IPS DF 6.9 (cell line): ENCODE measurements at regions not wholly inside any gene's neighbourhood (a gene's known extent, or its start where the extent isn't known, plus 50 kb on each side); places are given as distances from the start of the nearest gene placed in this dataset.

ENCODE experiments used
- DNase-seq: peaks from one replicate; pipeline ENCODE4 v3.0.0-alpha.2; 2013; ENCODE audit warnings: low read depth, low spot score
- H3K27ac ChIP-seq: one replicate; pipeline ENCODE4 v1.5.1; 2013; ENCODE audit warnings: low read length, control low read depth
- H3K27me3 ChIP-seq: 2 replicates; pipeline ENCODE4 v1.6.1; 2013; ENCODE audit warnings: mild to moderate bottlenecking, low read length; ENCODE audit not compliant: control insufficient read depth, insufficient read depth
- H3K36me3 ChIP-seq: 2 replicates; pipeline ENCODE4 v1.6.1; 2013; ENCODE audit warnings: low read length; ENCODE audit not compliant: control insufficient read depth, insufficient read depth
- H3K4me1 ChIP-seq: 2 replicates; pipeline ENCODE4 v1.6.1; 2013; ENCODE audit warnings: low read length; ENCODE audit not compliant: control insufficient read depth, insufficient read depth
- H3K4me3 ChIP-seq: 2 replicates; pipeline ENCODE4 v1.5.1; 2013; ENCODE audit warnings: mild to moderate bottlenecking, low read length
- H3K9me3 ChIP-seq: 2 replicates; pipeline ENCODE4 v1.6.1; 2013; ENCODE audit warnings: low read length, inconsistent platforms; ENCODE audit not compliant: control insufficient read depth, insufficient read depth
- WGBS: extraction: QIAGEN DNeasy Blood & Tissue Kit; methylation state at CpG from one replicate; pipeline ENCODE4 v1.1.7; 2013; ENCODE audit warnings: mixed read lengths, missing lambda C conversion rate; ENCODE audit not compliant: insufficient read length, insufficient coverage; 5-methylcytosine and 5-hydroxymethylcytosine counted together

DNA sequence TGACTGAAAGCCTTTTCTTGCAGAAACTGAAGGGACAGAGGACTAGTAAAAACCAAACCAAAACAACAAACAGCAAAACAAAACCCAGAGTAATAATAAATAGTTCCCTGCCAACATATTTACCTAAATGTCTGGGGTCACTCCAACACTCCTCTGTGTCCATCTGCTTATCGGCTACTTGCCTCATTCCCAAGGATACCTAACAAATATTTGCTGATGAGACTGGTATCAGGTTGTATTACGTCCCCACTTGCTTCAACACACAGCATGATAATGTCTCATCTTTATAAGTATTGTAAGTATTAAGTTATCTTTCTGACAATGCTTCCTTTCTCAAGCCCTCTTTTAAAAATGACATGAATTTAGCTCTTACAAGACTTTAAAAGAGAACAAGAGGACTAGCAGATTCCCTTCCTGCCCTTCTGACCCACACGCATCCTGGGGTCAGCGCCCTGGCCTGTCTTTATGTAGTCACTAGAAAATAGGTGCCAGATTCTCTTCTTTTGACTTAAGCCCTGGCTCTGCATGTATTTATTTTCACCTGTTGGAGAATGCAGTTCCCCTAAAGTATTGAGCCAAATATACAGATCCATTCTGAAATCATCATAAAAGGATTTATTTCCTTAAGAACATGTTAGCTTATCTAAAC lies 110.2 kb downstream of the SEM1 start:
- H3K4me1 ChIP-seq: no peaks in the 10 kb centered on the region; the same call in 1 of the 2 replicates
- no peaks in the 10 kb centered on the region for H3K36me3 ChIP-seq
- no peaks in the 10 kb centered on the region for H3K27me3 ChIP-seq
- WGBS: no CpG with 5 or more reads among the region's 4 CpGs
- H3K4me3 ChIP-seq: no peak overlapping the region
- no peaks in the 10 kb centered on the region for H3K9me3 ChIP-seq
- H3K27ac ChIP-seq: no peak overlapping the region
- no peak for DNase-seq

DNA sequence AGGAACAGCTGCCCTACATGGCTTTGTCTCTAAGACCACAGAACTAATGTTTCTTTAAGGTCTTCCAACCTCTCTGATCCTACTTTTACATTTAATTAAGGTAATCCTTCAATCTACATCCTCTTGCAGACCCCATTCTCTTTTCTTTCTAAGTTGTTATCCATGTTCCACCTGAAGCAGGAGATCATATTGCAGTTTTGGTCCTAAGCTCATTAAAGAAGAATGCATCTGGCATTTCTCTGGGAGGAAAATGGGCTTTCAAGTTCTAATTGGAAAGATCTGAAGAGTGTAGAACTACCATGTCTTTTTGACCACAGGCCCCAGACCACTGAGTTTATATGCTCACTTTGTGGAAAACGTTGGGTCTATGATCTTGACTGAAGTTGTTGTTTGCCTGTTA lies 111.2 kb downstream of the SEM1 start:
- no peaks in the 10 kb centered on the region for H3K36me3 ChIP-seq
- no peaks in the 10 kb centered on the region for H3K9me3 ChIP-seq
- no CpG with 5 or more reads among the region's 1 CpG for WGBS
- no peak for DNase-seq
- no peaks in the 10 kb centered on the region for H3K27me3 ChIP-seq
- H3K4me3 ChIP-seq: no peak overlapping the region
- no peak overlapping the region for H3K27ac ChIP-seq
- H3K4me1 ChIP-seq: no peaks in the 10 kb centered on the region; the same call in 1 of the 2 replicates

DNA sequence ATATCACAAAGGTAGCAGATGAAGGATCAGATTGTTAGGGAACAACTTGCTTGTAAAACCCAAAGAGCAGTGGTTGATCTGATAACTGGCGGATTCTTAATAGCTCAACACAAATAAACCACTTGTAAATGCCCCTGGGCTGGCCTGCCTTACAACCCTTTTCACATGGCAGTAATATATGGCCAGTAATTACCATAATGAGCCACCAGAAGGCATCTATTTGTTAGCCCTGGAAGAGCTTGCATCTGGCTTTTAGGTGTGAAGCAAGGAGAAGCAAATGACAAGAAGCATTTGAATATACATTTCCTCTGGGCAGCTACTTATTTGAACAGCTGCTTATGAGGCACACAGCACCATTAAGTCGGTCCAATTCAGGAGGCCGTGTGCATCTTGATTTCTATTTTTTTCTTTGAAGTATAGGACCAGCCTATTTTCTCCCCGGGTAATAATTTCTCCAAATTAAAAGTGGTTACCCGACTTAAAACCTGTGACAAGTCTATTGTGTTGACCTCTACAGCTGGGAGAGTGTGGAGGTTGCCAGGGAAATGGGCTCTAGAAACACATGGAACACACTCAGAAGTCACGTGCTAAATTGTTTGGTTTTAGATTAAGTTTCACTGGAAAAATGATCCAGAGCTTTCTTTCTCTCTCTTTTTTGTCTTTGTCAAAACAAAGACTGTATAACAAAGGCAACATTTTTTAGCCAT lies 113.4 kb downstream of the SEM1 start:
- no CpG with 5 or more reads among the region's 6 CpGs for WGBS
- Histone ChIP-seq H3K27ac (no peak overlapping the region), H3K4me3 (no peak overlapping the region), H3K27me3 (no peaks in the 10 kb centered on the region), H3K36me3 (no peaks in the 10 kb centered on the region), H3K9me3 (no peaks in the 10 kb centered on the region), H3K4me1 (no peaks in the 10 kb centered on the region; the same call in 1 of the 2 replicates)
- DNase-seq: no peak

GRCh38 chr7:96591900-96592676 lies 117.6 kb downstream of the SEM1 start:
- Histone ChIP-seq H3K4me3 (no peak overlapping the region), H3K27me3 (no peaks in the 10 kb centered on the region), H3K36me3 (no peaks in the 10 kb centered on the region), H3K9me3 (no peaks in the 10 kb centered on the region), H3K4me1 (peaks cover 5% of the 10 kb centered on the region; the same call in 1 of the 2 replicates), H3K27ac (no peak overlapping the region)
- no peak for DNase-seq
- WGBS: no CpG with 5 or more reads among the region's 15 CpGs

DNA sequence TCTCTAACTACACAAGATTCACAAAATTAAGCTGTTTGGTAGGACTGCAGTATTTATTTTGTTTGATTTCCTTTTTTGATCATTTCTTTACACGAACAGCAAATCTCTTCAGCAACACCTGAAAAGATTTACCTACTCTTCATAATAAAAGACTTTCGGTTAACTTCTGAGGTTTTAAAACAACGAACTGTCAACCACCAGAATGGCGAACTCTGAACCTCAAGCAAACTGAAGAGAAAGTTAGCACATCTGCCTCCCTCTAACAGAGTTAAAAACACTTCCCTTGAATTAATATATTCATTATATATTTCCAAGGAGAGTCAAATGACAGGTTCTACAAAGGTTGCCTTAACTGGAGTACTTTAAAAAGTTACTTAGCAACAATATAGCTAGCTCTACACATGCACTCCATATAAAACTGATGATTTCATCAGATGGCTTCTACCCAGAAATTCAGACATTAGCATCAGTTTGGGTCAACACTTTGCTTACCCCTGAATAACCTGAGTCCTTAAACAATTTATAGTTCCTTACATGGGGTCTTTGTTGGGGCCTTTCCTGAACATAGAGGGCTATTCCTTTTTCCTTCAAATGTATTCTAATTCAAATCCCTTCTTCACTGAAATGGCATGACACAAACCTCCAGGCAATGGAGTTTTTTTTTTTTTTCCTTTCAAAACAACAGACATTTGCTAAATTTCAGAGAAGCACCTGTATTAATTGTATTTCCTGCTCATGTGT lies 118.3 kb downstream of the SEM1 start:
- H3K27ac ChIP-seq: no peak overlapping the region
- no peak for DNase-seq
- no CpG with 5 or more reads among the region's 4 CpGs for WGBS
- H3K36me3 ChIP-seq: no peaks in the 10 kb centered on the region
- peaks cover 5% of the 10 kb centered on the region; the same call in 1 of the 2 replicates for H3K4me1 ChIP-seq
- H3K4me3 ChIP-seq: no peak overlapping the region
- H3K9me3 ChIP-seq: no peaks in the 10 kb centered on the region
- no peaks in the 10 kb centered on the region for H3K27me3 ChIP-seq

DNA sequence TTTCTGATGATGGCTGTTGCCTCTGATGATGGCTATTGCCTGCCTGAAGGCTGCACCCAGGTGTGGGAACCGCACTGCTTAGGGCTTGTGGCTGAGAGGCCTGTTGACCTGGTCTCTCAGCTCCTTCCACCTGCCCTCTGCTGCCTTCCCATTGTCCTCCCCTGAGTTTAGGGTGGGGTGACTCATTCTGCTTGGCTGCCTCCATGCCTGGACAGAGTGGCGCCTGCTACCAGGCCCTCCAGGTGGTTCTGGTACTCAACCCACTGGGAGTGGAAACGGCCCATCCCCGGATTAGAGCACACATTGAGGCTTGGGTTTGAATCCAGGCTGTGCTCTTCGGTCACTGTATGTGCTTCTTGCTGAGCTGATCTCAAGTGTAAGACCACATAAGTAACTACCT lies 120.6 kb downstream of the SEM1 start:
- WGBS: no CpG with 5 or more reads among the region's 5 CpGs

DNA sequence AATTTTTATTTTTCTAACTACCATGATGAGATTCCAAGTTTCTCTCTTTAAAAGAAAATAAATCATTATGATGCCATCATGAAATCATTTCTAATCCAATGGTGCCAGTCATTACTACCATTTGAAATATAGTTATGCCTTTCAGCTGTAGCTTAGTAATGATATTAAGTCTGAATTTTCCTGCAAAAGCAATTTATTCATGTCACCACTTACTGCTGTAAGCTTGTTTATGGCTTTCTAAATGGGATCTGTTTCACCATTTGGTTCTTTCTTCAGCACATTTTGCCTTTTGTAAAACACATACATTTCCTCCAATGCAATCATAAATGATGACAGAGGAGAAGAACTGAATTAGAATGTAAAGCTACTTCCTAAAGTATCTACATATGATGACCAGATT lies 130.5 kb downstream of the SEM1 start:
- Histone ChIP-seq H3K4me1 (no peaks in the 10 kb centered on the region), H3K27me3 (no peaks in the 10 kb centered on the region), H3K9me3 (no peaks in the 10 kb centered on the region), H3K36me3 (no peaks in the 10 kb centered on the region), H3K27ac (no peak overlapping the region), H3K4me3 (no peak overlapping the region)
- DNase-seq: no peak

More for the DNA sequence above, 120.6 kb downstream of the SEM1 start:
- no peaks in the 10 kb centered on the region for H3K27me3 ChIP-seq
- no peaks in the 10 kb centered on the region for H3K9me3 ChIP-seq
- H3K36me3 ChIP-seq: no peaks in the 10 kb centered on the region
- no peak overlapping the region for H3K4me3 ChIP-seq
- DNase-seq: no peak
- peaks cover 5% of the 10 kb centered on the region; the same call in 1 of the 2 replicates for H3K4me1 ChIP-seq
- H3K27ac ChIP-seq: no peak overlapping the region

GRCh38 chr7:96578606-96579005 lies 131.0 kb downstream of the SEM1 start:
- Histone ChIP-seq H3K27me3 (no peaks in the 10 kb centered on the region), H3K36me3 (no peaks in the 10 kb centered on the region), H3K4me1 (no peaks in the 10 kb centered on the region), H3K9me3 (no peaks in the 10 kb centered on the region), H3K4me3 (no peak overlapping the region), H3K27ac (no peak overlapping the region)
- no peak for DNase-seq

GRCh38 chr7:96563409-96563808 lies 146.2 kb downstream of the SEM1 start:
- DNase-seq: no peak
- H3K36me3 ChIP-seq: no peaks in the 10 kb centered on the region
- H3K9me3 ChIP-seq: no peaks in the 10 kb centered on the region
- no CpG with 5 or more reads among the region's 3 CpGs for WGBS
- no peaks in the 10 kb centered on the region for H3K27me3 ChIP-seq
- no peaks in the 10 kb centered on the region for H3K4me1 ChIP-seq
- H3K27ac ChIP-seq: no peak overlapping the region
- no peak overlapping the region for H3K4me3 ChIP-seq

DNA sequence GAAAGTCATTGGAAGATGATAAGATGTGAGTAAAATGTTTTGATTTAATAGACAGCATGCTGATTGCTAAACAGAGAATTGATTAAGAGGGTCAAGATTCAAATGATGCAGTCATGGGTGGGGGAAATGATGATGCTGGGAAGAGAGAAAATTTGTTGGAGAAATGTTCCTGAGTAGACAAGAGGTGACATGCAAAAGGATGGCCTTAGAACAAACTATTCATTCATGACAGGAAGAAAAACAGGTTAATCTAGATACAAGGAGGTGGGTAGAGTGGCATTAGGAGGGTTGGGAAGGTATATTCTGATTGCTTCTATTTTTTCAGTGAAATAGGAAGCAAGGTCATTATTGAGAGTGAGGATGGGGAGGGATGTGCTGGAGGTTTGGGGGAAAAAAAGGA lies 146.7 kb downstream of the SEM1 start:
- H3K9me3 ChIP-seq: no peaks in the 10 kb centered on the region
- no peaks in the 10 kb centered on the region for H3K27me3 ChIP-seq
- H3K36me3 ChIP-seq: no peaks in the 10 kb centered on the region
- H3K27ac ChIP-seq: no peak overlapping the region
- no peaks in the 10 kb centered on the region for H3K4me1 ChIP-seq
- no peak for DNase-seq
- no peak overlapping the region for H3K4me3 ChIP-seq
